GM18909 (cell line): ENCODE measurements at regions not wholly inside any gene's neighbourhood (a gene's known extent, or its start where the extent isn't known, plus 50 kb on each side); places are given as distances from the start of the nearest gene placed in this dataset.
A peak's percentile ranks its signal among the peaks of the same experiment; 100 is the strongest.
"Not testable (repeated sequence)": the region's sequence is repeated elsewhere in the genome, so short reads cannot be mapped to it uniquely, and the experiment has no call there.

Experiments
- ATAC-seq: cut with Tn5 transposase; IDR thresholded peaks from one replicate; pipeline ENCODE4 v1.9.1; 2021; ENCODE audit warnings: mild to moderate bottlenecking; ENCODE audit not compliant: unreplicated experiment, poor library complexity

- no peak for ATAC-seq
These were observed 116.3 kb upstream of the SOD1 start for GRCh38 chr21:31543191-31543590.

- ATAC-seq = no peak
These were observed 120.7 kb upstream of the SOD1 start for GRCh38 chr21:31538816-31539215.

- no peak for ATAC-seq
These were observed 121.5 kb upstream of the SOD1 start for GRCh38 chr21:31537872-31538576.

GRCh38 chr21:31536138-31536537 lies 123.4 kb upstream of the SOD1 start:
- ATAC-seq = no peak

- ATAC-seq = no peak
These were observed 127.5 kb upstream of the SOD1 start for GRCh38 chr21:31531967-31532366.

GRCh38 chr21:31530897-31531705 lies 128.4 kb upstream of the SOD1 start:
- ATAC-seq = no peak

GRCh38 chr21:31530364-31530763 lies 129.1 kb upstream of the SOD1 start:
- no peak for ATAC-seq

GRCh38 chr21:31529406-31529805 lies 130.1 kb upstream of the SOD1 start:
- ATAC-seq = no peak

- ATAC-seq = no peak
These were observed 133.5 kb upstream of the SOD1 start for GRCh38 chr21:31526040-31526439.

- ATAC-seq = no peak
These were observed 135.4 kb upstream of the SOD1 start for GRCh38 chr21:31524140-31524539.

GRCh38 chr21:31521515-31521914 lies 138.0 kb upstream of the SOD1 start:
- no peak for ATAC-seq

- no peak for ATAC-seq
These were observed 138.9 kb upstream of the SOD1 start for GRCh38 chr21:31520561-31521098.

- ATAC-seq = no peak
These were observed 140.9 kb upstream of the SOD1 start for GRCh38 chr21:31518580-31518979.

GRCh38 chr21:31517664-31518414 lies 141.7 kb upstream of the SOD1 start:
- no peak for ATAC-seq

GRCh38 chr21:31515253-31515652 lies 144.2 kb upstream of the SOD1 start:
- no peak for ATAC-seq

GRCh38 chr21:31514598-31514997 lies 144.9 kb upstream of the SOD1 start:
- no peak for ATAC-seq

GRCh38 chr21:31513541-31513940 lies 146.0 kb upstream of the SOD1 start:
- ATAC-seq = not testable (repeated sequence)

- not testable (repeated sequence) for ATAC-seq
These were observed 147.5 kb upstream of the SOD1 start for GRCh38 chr21:31511999-31512398.

GRCh38 chr21:31511258-31511657 lies 148.2 kb upstream of the SOD1 start:
- no peak for ATAC-seq

- ATAC-seq = peak; percentile 52
These were observed 150.1 kb upstream of the SOD1 start for GRCh38 chr21:31509194-31510017.
